ENCODE measurements at regions not wholly inside any gene's neighbourhood (a gene's known extent, or its start where the extent isn't known, plus 50 kb on each side); places are given as distances from the start of the nearest gene placed in this dataset.

DNA sequence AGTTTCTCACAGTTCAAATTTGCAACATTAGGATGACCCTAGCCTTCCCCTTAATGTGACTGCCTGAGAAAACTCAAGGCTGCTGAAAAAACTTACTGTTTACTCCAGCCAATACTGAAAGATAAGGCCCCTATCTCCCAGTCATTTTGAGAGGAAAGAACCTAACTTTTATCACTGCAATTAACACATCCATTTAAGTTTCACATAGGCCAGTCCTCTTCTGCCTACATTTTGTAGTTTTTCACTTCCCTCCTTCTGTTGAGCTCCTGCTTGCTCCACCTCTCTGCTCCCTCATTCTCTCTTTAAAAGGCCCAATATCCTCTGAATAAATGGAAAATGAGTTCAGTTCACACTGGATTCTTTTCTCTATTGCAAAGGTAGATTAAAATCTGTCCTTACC is 1996.2 kb upstream of the FLRT2 start:
- TF ChIP-seq, protein P1, sequence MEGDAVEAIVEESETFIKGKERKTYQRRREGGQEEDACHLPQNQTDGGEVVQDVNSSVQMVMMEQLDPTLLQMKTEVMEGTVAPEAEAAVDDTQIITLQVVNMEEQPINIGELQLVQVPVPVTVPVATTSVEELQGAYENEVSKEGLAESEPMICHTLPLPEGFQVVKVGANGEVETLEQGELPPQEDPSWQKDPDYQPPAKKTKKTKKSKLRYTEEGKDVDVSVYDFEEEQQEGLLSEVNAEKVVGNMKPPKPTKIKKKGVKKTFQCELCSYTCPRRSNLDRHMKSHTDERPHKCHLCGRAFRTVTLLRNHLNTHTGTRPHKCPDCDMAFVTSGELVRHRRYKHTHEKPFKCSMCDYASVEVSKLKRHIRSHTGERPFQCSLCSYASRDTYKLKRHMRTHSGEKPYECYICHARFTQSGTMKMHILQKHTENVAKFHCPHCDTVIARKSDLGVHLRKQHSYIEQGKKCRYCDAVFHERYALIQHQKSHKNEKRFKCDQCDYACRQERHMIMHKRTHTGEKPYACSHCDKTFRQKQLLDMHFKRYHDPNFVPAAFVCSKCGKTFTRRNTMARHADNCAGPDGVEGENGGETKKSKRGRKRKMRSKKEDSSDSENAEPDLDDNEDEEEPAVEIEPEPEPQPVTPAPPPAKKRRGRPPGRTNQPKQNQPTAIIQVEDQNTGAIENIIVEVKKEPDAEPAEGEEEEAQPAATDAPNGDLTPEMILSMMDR (IDR thresholded peaks at IDR 0.05): no peak
- TF ChIP-seq ZFX (IDR thresholded peaks at IDR 0.05; ENCODE audit: borderline replicate concordance): no peak

Data from 22Rv1 (cell line).